NCI-H128 (cell line): ENCODE measurements at regions not wholly inside any gene's neighbourhood (a gene's known extent, or its start where the extent isn't known, plus 50 kb on each side); places are given as distances from the start of the nearest gene placed in this dataset.

Experiments used
- DNase-seq: peaks from one replicate; lab custom pipeline; 2025; ENCODE audit not compliant: unreplicated experiment; lab: John Stamatoyannopoulos, UW

DNA sequence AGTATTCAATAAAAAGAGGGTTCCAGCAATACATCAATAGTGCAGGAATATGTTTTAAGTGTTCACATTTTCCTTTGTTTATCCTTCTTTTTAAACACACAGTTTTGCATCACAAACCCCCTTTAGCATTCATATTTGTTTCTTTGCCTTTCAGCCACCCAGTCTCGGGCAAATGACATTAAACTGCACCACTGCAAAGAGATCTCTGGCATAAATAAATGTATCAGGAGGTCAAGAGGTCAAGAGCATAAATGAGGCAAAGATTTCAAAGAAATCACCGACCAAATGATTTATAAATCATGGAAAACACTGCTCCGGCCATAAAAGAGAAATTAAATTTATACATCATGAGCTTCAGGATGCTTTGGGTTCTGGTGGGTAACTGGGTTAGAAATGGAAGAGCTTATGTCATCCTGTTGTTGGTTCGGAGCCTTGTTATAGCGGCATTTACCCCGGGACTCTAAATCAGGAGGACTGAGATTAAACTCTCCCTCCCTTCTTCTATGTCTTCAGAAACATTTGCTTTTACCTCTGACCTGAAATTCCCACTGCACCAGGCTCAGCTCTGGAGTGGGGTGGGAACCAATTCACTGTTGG lies 449.6 kb upstream of the CLINT1 start:
- DNase-seq, result no peak

DNA sequence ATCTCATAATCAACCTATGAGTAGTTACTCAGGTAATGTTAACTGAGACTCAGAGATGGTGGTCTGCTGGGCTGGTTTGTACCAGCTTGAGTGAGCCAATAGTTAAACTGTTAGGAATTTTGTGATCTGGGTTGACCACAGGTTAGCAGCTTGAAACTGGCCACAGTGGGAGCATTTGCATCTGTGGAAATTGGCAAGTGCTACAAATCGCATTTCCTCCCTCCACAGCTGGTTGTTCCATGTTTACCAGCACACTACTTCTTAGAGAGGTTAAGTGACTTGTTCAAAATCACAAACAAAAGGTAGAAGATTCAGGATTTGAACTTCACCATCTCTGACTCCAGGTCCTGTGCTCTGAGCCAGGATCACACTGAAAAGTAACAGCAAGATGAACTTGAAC lies 446.9 kb upstream of the CLINT1 start:
- DNase-seq, result no peak

DNA sequence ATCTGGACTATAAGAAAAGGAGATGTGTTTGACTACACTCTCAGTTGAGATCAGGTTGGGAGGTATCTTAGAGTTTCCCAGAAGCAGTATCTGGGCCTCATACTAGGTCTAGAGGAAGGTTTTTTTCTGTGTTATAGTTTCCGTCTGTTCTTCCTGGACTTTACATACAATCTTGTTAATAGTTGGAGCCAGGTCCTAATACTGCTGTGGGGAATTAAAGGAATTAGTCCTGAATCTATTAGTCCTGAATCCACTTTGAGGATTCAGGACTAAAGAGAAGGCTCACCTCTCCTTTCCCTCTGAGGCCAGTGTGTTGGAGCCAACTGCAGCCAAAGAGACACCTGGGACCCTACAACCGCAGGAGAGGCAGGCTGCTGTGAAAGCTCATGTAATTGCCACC lies 445.7 kb upstream of the CLINT1 start:
- DNase-seq, result no peak

DNA sequence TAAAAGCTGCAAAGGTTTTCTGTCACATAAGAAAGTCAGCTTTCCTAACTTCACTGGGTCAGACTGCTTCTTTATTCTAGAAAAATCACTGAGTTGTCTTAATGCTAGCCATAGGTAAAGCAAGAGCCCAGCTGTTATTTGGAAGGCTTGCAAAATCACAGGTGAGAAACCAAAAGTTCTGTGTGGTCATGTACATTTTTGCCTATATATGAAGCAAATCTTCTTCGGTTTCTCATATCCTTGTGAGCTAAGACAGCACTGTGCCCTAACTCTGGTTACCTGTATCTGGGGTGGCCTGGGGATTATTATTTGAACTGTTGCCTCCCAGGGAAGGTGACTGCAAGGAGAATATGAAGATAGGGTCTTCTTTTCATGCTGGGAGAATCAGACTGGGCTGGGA lies 444.9 kb upstream of the CLINT1 start:
- DNase-seq, result no peak

DNA sequence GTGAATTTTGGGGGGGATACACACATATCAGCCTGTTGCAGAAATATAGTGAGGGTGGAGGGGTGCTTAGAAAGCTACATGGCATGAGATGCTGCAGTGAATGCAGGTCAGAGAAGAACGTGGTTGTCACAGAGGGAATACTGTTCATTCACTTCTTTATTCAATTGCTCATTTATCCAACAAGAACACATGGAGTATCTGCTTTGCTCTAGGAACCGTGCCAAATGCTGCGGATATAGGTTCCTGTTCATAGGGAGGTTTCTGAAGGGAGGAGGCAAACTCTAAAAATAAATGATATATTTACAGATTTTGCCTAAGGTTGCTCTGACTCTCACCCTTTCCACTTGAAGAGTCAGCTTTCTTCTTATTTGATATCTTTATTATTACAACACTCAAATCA lies 444.3 kb upstream of the CLINT1 start:
- no peak for DNase-seq

DNA sequence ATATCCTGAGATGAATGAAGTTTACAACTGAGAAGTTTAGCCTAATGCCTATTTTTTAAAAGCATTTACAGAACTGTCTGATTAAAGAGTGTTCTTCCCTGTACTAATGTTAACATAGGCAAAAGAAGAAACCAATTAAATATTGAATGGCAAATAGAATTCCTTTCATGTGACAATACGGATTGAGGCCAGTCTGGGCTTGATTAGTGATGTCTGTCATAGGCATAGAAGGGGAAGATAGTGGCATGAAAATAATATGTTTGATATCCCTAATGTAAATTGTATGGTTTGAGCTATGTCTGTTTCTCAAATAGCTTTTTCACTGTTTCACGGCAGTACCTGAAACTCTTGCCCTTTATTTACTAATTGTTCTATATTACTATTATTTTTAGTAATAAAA lies 443.1 kb upstream of the CLINT1 start:
- no peak for DNase-seq

DNA sequence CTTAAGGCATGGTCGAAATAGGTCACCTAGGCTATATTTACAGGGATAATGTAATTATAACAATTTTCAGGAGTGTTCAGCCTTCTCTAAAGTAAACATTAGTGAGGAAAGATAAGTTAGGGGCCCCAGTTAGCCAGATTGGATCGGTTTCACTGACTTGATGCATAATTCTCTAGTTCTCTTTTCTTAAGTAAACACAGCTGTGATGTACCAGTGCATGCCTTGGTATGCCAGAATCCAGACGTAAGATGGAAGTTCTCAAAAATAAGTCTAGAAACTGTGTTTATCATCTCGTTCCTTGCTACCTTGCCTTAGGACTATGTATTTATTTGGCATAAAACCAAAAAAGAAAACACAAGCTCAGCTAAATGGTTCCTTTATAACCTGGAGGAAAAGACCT lies 442.2 kb upstream of the CLINT1 start:
- DNase-seq, result no peak

DNA sequence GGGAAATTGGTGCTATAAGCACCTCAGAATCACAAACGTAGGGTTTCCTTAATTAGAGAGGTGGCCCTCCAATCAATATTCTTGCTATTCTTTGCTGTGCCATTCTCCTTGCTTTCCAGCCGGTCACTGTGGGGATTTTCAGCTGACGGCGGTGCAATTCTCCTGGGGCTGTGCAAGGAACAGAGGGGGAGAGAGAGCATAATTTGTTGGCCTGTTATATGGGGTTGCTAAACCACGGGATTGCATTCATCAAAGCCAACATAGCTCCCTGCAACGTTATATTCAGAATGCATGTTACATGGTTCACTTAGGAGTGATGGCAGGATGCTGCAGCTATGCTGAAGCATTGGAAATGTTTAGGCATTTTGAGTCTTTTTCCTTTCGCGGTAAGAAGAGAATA lies 441.3 kb upstream of the CLINT1 start:
- DNase-seq, result no peak

DNA sequence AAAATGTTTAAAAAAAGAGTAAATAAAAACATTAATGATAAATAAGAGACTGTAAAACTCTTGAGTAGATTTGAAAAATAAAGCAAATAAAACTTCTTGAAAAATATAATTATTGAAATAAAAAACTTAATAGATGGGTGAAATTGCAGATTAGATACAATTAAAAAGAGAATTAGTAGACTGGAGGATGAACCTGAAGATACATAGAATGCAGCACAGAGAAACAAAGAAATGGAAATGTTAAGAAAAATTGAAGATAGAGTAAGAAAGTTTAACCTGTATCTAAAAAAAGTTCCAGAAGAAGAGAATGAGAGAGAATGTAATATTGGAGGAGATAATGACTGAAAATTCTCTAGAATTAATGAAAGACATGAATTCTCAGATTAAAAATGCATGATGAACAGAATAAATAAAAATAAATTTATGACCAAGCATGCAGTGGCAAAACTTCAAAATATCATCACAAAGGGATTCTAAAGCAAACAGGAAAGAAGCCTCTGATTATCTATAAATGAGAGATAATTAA lies 438.1 kb upstream of the CLINT1 start:
- DNase-seq, result no peak

DNA sequence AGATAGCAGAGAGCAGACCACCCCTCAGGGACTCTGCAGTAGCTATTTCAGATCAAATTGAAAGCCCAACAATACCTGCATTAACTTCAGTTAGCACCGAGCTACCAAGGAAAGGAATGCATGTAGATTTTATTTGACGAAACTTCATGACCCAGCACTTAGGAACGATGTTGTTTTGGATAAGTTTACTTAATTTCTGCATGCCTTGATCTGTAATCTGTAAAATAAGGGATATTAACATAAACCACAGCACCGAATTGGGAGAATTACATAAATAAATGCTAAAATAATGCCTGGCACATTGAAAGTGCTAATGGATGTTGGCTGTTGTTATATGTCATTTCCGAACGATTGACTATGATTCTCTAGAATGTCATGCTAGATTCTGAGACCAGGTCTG lies 435.8 kb upstream of the CLINT1 start:
- no peak for DNase-seq

DNA sequence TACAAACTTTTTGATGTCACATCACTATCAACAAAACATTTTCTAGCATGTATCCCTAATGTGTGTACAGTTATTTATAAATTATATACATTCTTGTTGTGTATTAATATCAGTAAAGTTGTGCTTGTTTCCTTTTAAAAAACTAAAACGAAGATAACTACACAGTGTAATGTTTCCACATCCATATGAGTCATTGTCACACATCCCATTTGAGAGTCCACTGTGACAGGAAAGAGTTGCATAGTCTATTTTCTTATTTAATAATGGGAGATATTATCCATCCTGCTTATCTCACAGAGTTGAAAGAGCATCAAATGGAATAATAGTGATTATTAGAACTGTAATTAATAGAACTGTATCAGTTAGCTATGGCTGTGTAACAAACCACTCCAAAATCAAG lies 434.0 kb upstream of the CLINT1 start:
- no peak for DNase-seq

DNA sequence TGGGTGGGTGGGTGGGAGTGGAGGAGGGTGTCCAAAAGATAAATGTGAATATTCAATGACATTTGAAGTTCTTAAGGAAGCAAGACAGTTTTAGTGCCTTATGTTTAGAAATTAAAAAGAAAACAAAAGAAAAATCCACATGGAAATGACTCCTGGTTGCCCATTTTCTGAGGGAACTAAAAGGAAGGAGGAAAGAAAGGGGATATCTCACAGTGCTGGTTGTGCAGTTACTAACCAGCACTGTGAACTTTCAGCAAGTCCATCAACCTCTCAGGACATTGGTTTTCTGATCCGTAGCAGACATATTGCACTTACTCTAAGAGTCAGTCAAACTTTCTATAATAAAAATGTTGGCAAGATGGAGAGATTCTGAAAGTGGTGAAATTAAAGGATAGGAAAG lies 431.0 kb upstream of the CLINT1 start:
- no peak for DNase-seq

DNA sequence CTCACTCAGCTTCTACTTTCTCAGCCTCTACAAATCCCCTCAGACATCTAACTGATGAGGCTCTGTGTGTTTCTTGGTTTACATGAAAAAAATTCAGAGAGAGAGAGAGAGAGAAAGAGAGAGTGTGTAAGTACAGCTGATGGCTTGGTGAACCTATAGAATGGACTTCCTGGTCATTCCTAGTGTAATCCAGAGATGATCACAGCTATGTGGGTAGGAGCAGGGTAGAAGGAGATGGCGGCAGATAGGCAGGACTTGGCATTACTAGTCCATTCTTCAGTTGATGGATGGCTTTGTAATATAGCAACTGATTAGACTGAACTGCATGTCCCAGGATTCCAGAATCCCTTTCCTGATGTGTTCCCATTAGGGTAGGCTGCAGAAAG lies 429.3 kb upstream of the CLINT1 start:
- DNase-seq, result no peak

DNA sequence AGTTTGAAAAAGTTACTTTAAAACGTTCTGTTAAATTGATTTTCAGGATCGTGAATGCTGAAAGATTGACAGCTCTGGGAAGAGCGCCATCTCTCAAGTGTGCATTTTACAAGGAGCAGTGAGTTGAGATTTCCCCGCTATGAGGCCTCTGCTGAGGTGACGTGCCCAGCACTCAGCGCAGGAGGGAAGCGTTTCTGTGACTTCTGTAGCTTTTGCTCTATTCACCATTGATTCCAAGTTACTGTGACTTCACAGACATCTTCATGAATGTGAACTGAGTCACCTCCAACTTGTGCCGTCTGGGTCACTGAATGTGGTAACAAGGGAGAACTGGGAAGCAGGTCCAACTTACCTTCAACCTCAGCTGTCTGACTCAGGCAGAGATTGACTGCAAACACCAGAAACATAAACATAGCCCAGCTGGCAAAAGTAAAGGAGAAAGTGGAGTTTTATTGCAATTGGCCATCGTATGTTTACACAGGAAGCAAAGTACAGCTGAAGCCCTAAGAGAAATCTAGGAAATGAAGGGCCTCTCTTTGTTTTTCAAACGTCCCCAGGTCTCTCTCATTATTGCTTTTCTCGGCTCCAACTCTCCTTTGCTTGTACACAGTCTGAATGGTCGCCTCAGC lies 428.8 kb upstream of the CLINT1 start:
- DNase-seq, result no peak

DNA sequence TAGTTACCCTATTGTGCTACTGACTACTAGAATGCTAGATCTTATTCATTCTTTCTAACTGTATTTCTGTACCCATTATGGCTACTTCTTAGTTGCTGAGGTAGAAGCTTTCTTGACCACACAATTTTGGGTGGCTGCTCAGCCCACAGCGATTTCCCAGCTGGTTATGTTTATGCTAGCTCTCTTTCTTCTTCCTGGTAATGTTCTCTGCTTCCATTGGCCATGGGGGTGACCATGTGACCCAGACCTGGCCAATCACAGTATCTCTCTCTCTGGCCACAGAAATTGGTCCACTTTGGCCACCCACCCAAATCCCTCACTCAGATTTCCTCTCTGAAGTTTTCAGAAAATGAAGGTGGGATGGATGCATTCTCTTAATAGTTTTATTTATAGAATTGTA lies 427.9 kb upstream of the CLINT1 start:
- no peak for DNase-seq

DNA sequence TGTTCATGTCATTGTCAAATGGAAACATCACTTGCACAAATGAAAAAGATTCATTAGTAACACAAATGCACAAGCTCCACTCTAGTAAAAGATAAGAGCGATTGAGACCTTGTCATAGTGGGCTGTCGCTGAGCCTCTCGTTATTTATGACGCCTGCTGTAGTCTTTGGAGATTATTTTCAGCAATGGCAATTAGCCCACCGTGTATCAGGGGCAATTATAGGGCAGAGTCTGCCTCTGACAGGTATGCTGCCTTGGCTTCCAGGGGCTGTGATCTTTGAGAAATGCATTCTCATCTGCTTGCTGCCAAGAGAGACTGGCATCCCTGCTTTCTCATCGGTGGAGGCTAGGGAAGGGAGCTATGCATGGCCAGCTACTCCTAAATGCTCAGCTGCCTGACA lies 426.8 kb upstream of the CLINT1 start:
- no peak for DNase-seq

DNA sequence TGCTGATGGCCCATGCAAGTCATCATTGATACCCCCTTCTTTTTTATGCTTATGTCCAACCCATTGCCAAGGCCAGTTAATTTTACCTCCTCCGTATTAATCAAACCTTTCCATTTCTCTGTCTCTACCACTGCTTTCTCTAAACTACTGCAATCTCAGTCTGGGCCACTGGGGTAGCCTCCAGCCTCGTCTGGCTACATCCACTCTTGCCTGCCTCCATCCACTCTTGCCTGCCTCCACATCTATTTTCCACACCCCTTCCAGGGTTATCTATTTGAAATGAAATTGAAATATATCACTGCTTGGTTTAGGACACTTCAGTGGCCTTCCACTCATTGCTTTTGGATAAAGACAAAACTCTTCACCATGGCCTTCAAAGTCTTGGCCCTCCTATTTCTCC lies 425.3 kb upstream of the CLINT1 start:
- no peak for DNase-seq

DNA sequence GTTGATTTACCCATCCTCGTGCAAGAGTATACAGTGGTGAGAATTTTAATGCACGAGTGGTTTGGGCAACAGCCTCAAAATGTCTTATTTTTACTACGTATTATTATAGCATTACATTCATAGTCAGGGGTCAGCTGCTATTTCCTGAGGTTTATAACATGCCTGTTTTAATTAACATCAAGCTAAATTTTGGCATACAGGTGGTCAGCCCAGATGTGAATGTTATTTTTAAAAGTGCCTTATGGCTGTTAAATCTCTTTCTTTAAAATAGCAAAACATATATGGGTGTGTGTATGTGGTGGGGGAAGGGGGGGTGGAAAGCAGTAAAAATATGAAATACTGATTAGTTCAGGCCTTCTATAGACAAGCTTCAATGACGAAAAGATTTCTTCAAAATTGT lies 424.5 kb upstream of the CLINT1 start:
- DNase-seq, result no peak

DNA sequence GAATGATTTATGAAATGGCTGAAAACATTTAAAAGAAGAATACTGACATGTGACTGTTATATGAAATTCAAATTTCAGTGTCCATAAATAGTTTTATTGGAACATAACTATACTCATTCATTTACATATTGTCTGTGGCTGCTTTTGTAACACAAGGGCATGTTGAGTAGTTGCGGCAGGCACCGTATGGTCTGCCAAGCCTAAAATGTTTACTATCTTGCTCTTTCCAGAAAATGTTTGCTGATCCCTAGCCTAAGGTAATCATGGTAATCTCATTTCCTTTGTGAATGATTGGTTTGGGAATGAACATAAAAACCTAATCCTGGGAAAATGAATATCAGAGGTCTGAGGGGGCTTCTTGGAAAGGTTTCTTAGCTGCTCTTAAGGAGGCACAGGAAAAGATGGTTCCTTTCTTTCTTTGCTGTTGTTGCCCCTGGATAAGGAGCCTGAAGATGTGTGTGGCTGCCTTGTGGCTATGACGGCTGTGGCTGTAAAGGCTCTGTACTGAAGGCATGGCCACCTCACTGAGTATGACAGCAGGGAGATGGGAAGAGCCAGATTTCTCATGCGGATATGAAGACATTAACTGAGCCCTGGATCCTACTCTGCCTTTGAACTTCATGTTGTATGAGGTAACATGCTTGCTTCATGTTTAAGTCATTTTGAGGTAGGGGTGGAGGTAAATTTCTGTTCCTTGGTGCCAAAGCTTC lies 419.4 kb upstream of the CLINT1 start:
- DNase-seq, result no peak

DNA sequence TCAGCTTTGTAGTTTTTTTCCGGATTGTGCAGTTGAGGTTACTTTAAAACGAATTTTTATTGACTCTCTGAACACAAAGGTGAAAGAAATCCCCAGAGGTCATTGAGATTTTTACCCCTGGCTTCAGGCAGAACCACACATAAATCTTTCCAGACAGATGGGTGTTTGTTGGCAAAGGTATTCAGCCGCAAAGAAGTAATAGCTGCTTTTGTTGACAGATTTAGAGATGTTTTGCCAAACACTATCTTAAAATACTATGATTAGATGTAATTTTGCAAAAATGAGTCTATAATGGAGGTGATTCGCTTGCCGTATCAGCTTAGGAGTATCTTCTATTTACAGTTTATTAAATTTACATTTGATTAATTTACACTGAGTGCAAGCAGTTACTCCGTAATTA lies 418.3 kb upstream of the CLINT1 start:
- DNase-seq, result no peak

DNA sequence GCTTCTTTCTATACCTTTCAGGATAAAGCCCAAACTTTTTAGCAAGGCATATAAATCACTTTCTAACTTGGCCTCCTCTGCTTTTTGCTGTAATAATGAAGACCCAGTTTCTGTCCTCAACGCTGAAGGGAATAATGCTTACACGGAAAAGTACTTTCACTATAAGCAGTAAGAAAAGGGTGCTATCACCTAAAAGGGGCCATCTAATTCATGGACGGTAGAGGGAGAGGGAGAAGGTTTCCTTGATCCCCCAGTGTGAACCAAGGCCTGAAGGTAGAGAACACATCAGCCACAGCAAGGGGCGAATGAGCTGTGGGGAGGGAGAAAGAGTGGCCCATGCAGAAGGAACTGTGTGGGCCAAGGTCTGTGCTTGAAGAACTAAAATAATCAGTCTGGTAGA lies 417.7 kb upstream of the CLINT1 start:
- DNase-seq, result no peak

DNA sequence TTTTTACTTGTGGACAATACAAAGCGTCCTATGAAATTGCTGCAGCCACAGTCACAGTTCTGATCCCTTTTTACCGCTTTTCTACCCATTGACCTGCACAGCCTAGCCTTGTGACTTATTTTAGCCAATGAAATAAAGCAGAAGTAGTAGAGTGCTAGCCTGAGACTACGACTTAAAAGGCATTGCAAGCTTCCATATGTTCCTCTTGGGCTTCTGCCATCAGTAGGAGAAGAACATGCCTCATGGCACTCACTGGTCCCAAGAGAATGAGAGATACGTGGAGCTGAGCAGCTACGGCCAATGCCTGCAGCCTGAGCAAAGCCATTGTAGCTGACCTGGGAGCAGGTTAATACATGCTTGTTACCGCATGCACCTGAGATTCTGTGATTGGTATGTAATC lies 416.6 kb upstream of the CLINT1 start:
- no peak for DNase-seq

DNA sequence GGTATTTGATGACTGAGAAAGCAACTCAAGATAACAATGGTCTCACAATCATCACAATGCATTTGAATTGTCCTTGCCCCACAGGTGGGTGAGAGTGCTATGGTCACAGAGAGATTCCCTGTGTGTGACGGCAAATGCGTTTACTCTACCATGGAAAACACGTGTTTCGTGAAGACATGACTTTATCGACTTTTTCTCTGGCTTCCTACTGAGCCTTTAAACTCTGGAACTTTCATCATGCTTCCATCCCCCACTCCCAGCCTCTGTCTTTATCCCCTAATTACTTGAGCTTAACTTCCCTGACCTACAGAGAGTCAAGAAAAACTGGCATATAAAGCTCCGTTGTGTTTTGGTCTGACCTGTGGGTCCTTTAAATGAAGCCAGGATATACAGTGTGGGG lies 414.1 kb upstream of the CLINT1 start:
- no peak for DNase-seq
